NCI-H1092 (cell line): ENCODE measurements at regions not wholly inside any gene's neighbourhood (a gene's known extent, or its start where the extent isn't known, plus 50 kb on each side); places are given as distances from the start of the nearest gene placed in this dataset.
A peak's percentile ranks its signal among the peaks of the same experiment; 100 is the strongest.
"Not testable (repeated sequence)": the region's sequence is repeated elsewhere in the genome, so short reads cannot be mapped to it uniquely, and the experiment has no call there.

Experiments used
- DNase-seq: peaks from one replicate; lab custom pipeline; 2025; lab: John Stamatoyannopoulos, UW

DNA sequence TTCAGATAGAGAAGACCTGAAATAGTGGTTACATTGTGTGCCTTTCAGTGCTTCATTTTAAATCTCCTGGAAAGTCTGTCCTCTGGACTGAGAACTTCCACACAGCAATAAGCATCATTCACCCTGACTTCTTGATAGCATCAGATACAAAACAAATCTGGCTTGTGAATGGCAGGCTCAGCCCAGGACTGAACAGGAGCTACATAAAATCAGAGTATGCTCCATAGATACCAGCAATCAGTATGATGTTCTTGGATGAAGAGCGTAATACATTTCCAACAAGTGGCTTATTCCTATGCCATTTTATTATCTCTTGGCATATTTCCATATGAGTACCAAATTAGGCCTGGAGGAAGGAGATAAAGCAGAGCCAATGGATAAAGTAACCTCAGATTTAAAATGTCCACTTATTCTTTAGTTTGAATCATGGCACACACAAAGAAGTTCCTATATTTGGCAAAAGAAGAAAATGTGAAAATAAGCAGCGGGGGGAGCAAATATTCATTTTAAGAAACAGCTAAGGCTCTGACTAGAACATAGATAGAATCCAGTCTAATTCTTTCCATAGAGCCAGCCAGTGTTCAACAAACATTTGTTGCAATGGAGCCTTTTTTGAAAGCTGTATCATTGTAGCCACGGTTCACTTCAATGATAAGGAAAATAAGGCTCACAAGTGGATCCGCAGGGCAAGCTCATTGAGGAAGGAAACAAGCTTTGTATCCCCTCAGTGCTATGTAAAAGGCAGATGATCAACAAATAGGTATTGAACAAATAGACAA, 230.8 kb upstream of the CHAC2 start:
- peak; percentile 17 for DNase-seq

DNA sequence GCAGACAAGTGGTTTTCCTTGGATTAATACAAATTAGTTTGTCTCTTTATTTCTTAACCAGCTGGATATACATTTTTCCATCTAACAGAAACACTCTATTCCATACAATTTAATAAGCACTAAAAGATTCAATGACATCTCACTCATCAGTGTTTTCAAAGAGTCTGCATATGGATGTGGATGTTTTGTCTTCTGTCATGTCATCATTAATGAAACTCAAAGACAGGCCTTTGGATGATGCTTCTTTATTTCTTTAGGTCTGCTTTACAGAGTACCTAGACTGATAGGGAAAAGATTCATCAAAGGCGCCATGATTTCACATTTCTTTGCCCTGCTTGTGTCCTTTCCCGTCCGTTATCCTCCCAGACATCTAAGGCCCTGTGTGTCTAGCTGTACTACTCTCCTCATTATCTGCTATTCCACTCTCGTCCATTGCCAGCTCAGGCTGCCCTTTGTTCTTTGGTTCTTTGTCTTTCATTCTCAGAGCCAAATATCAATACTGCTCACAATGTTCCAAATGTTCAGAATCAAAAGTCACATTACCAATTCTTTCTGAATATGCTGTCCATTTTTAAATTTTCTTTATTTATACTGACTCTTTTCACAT, 232.3 kb upstream of the CHAC2 start:
- DNase-seq = no peak

DNA sequence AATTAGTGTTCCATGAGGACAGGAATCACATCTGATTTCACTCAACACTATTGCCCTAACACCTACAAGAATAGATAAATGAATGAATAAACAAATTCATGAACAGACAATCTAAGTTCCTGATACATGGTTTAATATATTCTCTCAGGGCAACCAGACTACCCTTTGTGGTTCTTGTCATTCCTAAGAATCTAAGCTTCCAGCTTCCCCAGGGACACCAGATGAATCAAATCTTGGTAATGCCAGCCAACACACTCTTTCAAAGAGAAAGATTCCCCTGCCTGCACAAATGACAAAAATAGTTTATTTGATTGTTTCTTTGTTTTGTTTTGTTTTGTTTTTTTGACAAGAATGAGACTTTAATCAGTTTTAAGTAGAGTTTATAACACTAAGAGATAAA, 237.5 kb upstream of the CHAC2 start:
- DNase-seq = no peak

- no peak for DNase-seq
Observed at GRCh38 chr2:53527056-53527455, 240.5 kb upstream of the CHAC2 start.

DNA sequence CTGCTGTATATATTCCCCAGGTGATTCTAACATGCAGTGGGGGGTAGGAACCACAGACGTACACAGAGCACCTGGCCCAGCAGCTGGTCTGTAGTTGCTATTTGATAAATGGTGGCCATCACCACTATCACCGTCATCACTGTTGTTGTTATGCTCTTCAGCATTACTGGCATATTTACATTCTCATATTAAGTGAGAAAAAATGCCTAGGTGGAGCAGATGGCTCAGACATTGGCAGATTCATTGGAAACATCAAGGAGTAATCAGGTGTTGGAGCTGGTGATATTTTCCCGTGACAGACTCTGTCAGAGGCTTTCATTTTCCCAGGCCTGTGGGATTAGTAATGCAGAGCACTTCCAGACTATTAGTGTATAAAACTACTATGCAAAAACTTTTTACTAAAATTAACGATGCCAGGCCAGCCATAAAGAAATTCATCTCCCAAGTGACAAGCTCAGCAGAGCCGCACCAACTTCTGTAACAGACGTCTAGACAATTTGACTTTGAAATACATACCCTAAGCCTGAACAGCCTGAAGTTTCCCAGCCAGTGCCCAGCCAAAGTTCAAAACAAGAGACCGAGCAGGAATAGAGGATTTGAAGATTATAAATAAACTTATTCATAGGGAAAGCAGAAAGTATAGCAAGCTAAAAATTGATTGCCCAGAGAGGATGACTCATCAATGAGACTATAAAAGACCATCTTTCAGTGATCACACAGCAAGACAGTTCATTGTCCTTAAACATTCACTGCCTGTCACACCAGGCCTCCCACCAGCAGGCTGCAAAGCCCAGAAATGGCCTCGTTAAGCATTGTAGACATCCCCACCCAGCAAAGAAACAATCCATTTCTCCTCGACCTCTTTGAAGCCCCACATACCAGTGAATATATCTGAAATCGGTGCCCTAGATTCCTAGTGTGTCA, 247.4 kb upstream of the CHAC2 start:
- DNase-seq = peak; percentile 13

GRCh38 chr2:53517406-53517805, 250.2 kb upstream of the CHAC2 start:
- no peak for DNase-seq

DNA sequence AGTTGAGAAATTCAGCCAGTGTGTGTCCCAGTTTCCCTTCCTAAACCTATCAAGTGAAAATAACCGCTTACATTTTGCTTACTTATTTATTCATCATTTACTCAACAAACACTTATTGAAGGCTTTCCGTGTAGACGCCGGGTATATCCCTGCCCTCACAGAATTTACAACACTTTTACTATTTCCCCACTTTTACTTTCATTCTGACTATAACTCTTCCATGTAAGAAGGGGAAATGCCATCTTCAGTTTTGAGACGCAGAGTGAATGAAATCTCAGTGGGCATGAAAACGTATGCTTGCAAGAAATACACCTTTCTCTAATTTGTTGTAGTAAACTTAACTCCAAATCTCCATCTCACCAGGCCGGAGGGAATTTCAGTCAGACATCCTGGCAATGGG, 251.0 kb upstream of the CHAC2 start:
- DNase-seq = no peak

GRCh38 chr2:53515435-53516332, 251.9 kb upstream of the CHAC2 start:
- no peak for DNase-seq

DNA sequence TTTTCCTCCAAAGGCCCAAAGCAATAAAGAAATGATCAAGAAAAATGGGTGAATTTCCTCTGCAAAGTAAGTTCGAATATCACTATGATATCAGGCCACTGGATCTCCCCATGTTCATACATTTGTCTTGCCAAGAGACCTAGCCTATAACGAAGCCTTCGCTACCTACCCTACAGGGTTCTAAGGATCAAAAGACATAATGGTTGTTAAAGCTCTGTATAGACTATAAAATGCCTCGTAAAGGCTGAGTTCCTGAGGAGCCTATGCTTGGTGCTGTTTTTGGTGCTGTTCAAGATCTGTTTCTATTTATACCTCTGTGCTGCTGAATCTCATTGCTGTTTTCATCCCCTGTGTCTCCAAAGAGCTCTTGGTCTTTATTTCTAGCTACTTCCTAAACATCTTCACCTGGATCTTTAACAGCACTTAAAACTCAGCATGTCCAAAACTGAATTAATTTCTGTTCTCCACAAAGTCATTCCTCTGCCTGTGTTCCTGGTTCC, 254.4 kb upstream of the CHAC2 start:
- no peak for DNase-seq

DNA sequence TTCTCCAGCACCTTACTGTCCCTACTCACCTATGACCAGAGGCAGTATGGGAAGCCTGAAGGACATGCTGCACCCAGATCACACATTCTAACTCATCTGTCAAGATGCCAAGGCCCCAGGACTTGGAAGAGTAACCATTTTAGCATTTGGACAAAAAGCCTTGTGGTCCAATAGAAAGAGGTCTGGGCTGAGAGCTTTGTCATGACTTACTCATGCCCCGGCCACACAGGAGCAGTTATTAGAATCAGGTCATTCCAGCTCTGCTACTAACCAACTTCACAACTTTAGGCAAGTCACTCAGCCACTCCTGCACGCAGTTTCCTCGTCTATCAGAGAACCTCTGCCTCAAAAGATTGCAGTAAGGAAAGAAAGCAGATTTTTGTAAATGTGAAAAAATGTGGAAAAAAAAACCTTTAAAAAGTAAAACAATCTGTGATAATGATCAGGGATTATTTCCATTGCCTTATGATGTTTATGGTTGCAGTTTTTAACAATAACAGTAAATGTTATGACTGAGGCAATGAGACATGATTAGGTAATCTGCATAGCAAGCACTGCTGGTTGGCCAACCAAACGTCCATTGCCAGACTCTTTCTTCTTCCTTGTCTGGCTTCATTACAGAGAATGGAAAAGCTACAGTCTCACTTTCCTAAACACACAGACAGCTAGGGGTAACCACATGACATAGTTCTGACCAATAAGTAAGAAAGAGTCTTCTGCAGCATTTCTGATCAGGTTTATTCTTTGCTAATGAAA, 255.4 kb upstream of the CHAC2 start:
- DNase-seq = no peak

- no peak for DNase-seq
Observed at GRCh38 chr2:53511549-53511948, 256.1 kb upstream of the CHAC2 start.

GRCh38 chr2:53510401-53510800, 257.2 kb upstream of the CHAC2 start:
- no peak for DNase-seq

- DNase-seq = no peak
Observed at GRCh38 chr2:53509831-53510388, 257.7 kb upstream of the CHAC2 start.

DNA sequence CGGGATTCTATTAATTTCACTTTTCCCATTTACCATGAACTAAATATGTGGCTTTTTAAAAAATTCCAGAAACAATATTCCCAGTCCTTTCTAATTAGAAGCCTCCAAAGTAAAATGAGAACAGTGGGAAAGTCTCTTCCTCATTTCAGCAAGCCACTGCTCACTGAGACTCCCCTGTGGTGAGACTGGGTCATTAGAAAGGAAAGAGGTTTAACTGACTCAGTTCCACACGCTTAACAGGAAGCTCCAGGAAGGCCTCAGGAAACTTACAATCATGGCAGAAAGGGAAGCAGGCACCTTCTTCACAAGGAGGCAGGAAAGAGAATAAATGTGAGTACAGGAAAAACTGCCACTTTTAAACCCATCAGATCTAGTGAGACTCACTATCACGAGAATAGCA, 258.9 kb upstream of the CHAC2 start:
- DNase-seq = no peak

- not testable (repeated sequence) for DNase-seq
Observed at GRCh38 chr2:53507070-53507469, 260.5 kb upstream of the CHAC2 start.

DNA sequence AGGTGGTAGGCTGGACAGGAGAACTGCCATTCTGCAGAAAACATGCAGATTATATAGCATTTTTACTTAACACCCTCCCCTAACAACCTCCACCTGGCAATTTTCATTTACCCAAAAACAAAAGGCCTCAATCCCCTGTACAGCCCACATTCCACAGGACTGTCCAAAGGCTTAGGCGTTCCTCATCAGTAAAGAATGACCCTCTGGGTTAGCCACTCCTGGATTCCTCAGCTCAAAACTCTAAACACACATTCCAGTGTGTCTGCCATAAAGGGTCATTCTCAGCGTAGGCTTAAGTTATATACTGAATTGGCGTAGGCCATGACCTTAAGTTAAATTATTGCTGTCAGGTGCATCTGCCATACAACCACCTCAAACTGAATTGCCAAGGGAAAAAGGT, 261.8 kb upstream of the CHAC2 start:
- no peak for DNase-seq

- DNase-seq = no peak
Observed at GRCh38 chr2:53504507-53504906, 263.1 kb upstream of the CHAC2 start.

DNA sequence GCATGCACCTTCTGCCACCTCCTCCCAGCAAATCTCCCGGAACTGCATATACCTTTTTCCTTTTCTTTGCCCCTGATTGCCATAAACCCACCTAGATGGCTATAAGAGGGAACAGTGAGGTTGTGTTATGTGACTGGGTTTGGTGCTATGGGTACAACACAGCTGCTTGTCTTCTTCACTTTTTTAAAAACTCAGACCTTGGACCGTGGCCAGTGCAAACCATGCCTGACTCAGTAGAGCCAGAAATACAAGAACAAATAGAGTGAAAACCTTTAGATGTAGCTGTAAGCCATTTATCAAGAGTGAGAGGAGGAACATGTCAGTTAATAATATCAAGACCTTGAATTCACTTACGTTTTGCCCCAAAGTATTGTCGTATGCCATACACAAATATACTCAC, 267.4 kb upstream of the CHAC2 start:
- no peak for DNase-seq

- no peak for DNase-seq
Observed at GRCh38 chr2:53498210-53498609, 269.4 kb upstream of the CHAC2 start.

- no peak for DNase-seq
Observed at GRCh38 chr2:53497020-53497419, 270.6 kb upstream of the CHAC2 start.

- DNase-seq = no peak
Observed at GRCh38 chr2:53493210-53493609, 274.4 kb upstream of the CHAC2 start.
